ENCODE measurements at regions not wholly inside any gene's neighbourhood (a gene's known extent, or its start where the extent isn't known, plus 50 kb on each side); places are given as distances from the start of the nearest gene placed in this dataset.

DNA sequence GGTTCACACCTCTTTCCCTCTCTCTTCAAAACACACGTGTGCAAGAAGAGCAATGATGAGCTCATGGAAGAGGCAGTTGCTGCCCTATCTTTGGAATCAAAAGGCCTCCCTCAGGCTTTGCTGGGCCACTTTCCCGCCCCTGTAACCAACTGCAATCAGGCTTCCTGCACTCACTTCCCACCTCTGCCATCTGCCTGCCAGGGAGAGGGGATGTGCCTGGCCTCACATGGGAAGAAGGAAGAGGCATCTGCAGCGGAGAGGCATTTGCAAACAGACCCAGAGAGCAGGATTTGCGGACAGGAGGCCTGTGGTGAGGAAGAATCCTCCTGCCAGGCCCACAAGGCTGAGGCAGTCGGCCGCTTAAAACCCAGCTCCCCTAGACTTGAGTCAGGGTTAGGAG, 175.6 kb upstream of the ATP10A start:
- TF ChIP-seq FOXP2 (optimal IDR thresholded peaks at IDR 0.05; ENCODE audit: borderline replicate concordance, extremely low read depth, extremely low read length, insufficient read depth), result no peak
- TF ChIP-seq TAF1 (IDR thresholded peaks at IDR 0.05; ENCODE audit: borderline replicate concordance, insufficient read depth, low read length), result no peak
- TF ChIP-seq, protein P1, sequence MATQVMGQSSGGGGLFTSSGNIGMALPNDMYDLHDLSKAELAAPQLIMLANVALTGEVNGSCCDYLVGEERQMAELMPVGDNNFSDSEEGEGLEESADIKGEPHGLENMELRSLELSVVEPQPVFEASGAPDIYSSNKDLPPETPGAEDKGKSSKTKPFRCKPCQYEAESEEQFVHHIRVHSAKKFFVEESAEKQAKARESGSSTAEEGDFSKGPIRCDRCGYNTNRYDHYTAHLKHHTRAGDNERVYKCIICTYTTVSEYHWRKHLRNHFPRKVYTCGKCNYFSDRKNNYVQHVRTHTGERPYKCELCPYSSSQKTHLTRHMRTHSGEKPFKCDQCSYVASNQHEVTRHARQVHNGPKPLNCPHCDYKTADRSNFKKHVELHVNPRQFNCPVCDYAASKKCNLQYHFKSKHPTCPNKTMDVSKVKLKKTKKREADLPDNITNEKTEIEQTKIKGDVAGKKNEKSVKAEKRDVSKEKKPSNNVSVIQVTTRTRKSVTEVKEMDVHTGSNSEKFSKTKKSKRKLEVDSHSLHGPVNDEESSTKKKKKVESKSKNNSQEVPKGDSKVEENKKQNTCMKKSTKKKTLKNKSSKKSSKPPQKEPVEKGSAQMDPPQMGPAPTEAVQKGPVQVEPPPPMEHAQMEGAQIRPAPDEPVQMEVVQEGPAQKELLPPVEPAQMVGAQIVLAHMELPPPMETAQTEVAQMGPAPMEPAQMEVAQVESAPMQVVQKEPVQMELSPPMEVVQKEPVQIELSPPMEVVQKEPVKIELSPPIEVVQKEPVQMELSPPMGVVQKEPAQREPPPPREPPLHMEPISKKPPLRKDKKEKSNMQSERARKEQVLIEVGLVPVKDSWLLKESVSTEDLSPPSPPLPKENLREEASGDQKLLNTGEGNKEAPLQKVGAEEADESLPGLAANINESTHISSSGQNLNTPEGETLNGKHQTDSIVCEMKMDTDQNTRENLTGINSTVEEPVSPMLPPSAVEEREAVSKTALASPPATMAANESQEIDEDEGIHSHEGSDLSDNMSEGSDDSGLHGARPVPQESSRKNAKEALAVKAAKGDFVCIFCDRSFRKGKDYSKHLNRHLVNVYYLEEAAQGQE (IDR thresholded peaks at IDR 0.05; ENCODE audit: insufficient read depth in 1 of 2, low read depth in 2 of 2, low read length in 2 of 2), result no peak
- TF ChIP-seq POLR2AphosphoS5 (IDR thresholded peaks at IDR 0.05; ENCODE audit: low read depth, low read length), result no peak

DNA sequence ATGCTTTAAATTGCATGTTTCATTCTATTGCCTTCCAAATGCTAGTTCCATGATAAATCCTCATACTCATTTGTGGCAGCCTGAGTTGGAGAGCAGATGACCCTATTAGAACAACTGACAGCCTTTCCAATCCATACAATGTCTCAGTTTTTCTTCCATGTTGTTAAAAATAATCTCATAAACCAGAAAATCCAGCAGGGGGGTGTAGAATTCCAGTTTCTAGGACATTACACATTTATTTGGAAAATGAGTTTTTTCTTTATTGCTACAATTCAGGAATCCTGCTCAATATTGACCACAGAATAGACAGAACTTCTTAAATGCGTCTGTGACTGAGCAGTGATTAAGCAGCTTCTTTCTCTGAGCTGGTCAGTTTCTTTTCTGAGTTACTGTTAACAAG, 174.2 kb upstream of the ATP10A start:
- TF ChIP-seq FOXP2 (optimal IDR thresholded peaks at IDR 0.05; ENCODE audit: borderline replicate concordance, extremely low read depth, extremely low read length, insufficient read depth) (no peak), TAF1 (IDR thresholded peaks at IDR 0.05; ENCODE audit: borderline replicate concordance, insufficient read depth, low read length) (no peak), SIN3A (IDR thresholded peaks at IDR 0.05; ENCODE audit: borderline replicate concordance, insufficient read depth, low read length) (no peak), POLR2AphosphoS5 (IDR thresholded peaks at IDR 0.05; ENCODE audit: low read depth, low read length) (no peak)
- TF ChIP-seq, protein P1 (IDR thresholded peaks at IDR 0.05; ENCODE audit: insufficient read depth in 1 of 2, low read depth in 2 of 2, low read length in 2 of 2), result no peak

DNA sequence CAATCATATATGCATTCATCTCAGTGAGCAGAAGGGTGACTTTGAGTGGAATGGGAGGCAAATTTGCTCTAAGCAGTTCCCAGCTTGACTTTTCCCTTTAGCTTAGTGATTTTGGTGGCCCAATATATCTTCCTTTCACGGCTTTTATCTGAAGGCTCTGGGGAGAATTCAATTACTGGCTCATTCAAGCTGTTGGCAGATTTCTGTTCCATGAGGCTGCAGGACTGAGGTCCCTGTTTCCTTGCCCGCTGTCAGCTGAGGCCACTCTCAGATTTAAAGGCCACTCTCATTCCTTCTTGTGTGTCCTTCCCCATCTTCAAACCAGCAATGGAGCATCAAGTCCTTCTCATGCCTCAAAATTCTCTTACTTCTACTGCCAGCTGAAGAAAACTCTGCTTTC, 170.4 kb upstream of the ATP10A start:
- TF ChIP-seq POLR2AphosphoS5 (IDR thresholded peaks at IDR 0.05; ENCODE audit: low read depth, low read length) (no peak), FOXP2 (optimal IDR thresholded peaks at IDR 0.05; ENCODE audit: borderline replicate concordance, extremely low read depth, extremely low read length, insufficient read depth) (no peak), SIN3A (IDR thresholded peaks at IDR 0.05; ENCODE audit: borderline replicate concordance, insufficient read depth, low read length) (no peak), TAF1 (IDR thresholded peaks at IDR 0.05; ENCODE audit: borderline replicate concordance, insufficient read depth, low read length) (no peak)
- TF ChIP-seq, protein P1 (IDR thresholded peaks at IDR 0.05; ENCODE audit: insufficient read depth in 1 of 2, low read depth in 2 of 2, low read length in 2 of 2), result no peak

DNA sequence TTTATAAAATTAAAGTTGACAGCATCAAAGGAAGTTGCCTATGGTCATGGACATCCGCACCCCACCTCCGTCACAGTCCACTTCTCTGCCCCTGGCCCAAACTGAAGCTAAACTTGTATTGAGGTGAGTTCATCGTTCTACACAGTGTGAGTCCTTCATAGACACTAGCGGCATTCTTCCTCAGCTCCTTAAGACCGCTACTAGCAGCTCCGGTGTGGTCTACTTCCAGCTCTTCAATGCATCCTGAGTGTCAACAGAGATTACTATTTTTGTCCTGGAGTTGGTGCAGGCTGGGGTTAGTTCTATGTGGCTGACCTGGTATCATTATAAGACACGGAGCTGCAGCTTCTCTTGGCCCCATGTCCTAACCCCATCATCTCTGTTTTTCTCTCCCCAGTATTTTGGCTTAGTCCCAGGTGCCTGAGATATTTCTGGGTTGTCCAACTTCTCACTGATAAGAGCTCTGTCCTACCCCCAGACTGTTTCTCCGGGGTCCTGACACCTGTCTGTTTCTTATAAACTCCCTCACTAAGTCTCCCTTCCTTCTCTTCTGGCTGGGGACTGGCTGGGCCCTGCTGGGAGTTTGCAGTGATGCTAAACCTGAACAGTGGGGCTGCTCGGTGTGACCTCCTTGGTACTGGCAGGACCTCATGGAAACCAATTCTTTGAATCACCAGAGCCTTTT, 169.2 kb upstream of the ATP10A start:
- TF ChIP-seq POLR2AphosphoS5 (IDR thresholded peaks at IDR 0.05; ENCODE audit: low read depth, low read length) (no peak), TAF1 (IDR thresholded peaks at IDR 0.05; ENCODE audit: borderline replicate concordance, insufficient read depth, low read length) (no peak), SIN3A (IDR thresholded peaks at IDR 0.05; ENCODE audit: borderline replicate concordance, insufficient read depth, low read length) (no peak), FOXP2 (optimal IDR thresholded peaks at IDR 0.05; ENCODE audit: borderline replicate concordance, extremely low read depth, extremely low read length, insufficient read depth) (no peak)
- TF ChIP-seq, protein P1 (IDR thresholded peaks at IDR 0.05; ENCODE audit: insufficient read depth in 1 of 2, low read depth in 2 of 2, low read length in 2 of 2), result no peak
